GM12892 (cell line): ENCODE measurements at regions not wholly inside any gene's neighbourhood (a gene's known extent, or its start where the extent isn't known, plus 50 kb on each side); places are given as distances from the start of the nearest gene placed in this dataset.

ENCODE experiments used
- DNase-seq: peaks from one replicate; pipeline ENCODE4 v3.0.0; 2011; ENCODE audit not compliant: insufficient read length
- FAIRE-seq: peaks from 2 replicates; lab custom pipeline; 2011; peaks lifted over from hg19 to GRCh38; lab: Jason Lieb, UNC
- POLR2A ChIP-seq: IDR thresholded peaks from 2 replicates; pipeline ENCODE4 v1.6.1; 2011; ENCODE audit warnings: low read depth, low read length, control low read depth
- POLR2AphosphoS5 ChIP-seq: IDR thresholded peaks from 2 replicates; pipeline ENCODE4 v1.6.1; 2011; ENCODE audit warnings: low read depth, low read length, control low read depth
- TAF1 ChIP-seq: IDR thresholded peaks from 2 replicates; pipeline ENCODE4 v1.6.1; 2011; ENCODE audit warnings: low read depth, mild to moderate bottlenecking, control low read depth, low read length, borderline replicate concordance

DNA sequence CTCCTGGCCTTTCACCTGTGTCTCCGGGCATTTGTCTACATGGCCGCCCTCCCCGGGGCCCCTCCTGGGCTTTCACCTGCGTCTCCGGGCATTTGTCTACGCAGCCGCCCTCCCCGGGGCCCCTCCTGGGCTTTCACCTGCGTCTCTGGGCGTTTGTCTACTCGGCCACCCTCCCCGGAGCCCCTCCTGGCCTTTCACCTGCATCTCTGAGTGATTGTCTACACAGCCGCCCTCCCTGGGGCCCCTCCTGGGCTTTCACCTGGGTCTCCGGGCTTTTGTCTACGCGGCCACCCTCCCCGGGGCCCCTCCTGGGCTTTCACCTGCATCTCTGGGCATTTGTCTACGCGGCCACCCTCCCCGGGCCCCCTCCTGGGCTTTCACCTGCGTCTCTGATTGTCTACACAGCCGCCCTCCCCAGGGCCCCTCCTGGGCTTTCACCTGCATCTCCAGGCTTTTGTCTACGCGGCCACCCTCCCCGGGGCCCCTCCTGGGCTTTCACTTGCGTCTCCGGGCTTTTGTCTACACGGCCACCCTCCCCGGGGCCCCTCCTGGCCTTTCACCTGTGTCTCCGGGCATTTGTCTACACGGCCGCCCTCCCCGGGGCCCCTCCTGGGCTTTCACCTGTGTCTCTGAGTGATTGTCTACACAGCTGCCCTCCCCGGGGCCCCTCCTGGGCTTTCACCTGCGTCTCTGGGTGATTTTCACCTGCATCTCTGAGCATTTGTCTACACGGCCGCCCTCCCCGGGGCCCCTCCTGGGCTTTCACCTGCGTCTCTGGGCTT, 68.0 kb upstream of the GALNT9 start:
- no peak for TF ChIP-seq POLR2AphosphoS5
- no peak for TF ChIP-seq TAF1
- no peak for DNase-seq
- FAIRE-seq, result no peak

DNA sequence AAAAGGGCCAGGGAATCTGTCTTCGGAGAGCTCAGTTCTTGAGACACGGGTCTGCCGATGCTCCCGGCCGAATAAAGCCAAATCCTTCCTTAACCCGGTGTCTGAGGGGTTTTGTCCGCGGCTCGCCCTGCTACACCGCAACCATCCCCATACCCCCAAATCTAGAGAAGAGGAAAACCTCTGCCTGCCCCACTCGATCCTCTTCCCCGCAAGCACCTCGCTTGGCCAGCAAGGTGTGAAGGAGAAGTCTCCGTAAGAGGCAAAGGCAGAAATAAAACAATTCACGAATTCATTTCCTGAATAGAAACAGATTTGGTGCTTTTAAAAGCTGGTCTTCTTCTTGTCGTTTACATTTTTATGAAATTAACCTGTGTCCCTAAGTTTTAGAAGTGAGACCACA, 67.3 kb upstream of the GALNT9 start:
- DNase-seq (no peak), FAIRE-seq (no peak)
- TF ChIP-seq TAF1, result no peak
- TF ChIP-seq POLR2AphosphoS5, result no peak
- no peak for TF ChIP-seq POLR2A

DNA sequence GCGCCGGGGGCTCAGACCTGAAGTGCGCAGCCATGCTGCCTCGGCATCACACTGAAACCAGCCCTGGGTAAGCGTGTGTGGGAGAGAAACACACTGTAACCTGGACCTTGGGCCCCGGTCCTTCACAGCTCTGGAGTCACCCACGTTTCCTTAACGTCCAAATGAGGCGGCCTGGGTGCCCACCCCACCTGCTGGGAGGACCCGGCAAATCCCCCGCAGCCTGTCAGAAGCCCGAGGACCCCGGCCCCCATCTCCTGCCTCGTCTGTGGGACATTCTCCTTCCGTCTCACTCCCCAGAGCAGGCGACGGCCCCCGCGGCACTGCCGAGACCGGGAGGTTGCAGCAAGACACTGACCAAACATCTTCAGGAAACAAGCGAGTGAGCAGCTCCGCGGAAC, 66.5 kb upstream of the GALNT9 start:
- FAIRE-seq (no peak), DNase-seq (no peak)
- TF ChIP-seq POLR2A, result no peak
- TF ChIP-seq TAF1, result no peak
- TF ChIP-seq POLR2AphosphoS5, result no peak

DNA sequence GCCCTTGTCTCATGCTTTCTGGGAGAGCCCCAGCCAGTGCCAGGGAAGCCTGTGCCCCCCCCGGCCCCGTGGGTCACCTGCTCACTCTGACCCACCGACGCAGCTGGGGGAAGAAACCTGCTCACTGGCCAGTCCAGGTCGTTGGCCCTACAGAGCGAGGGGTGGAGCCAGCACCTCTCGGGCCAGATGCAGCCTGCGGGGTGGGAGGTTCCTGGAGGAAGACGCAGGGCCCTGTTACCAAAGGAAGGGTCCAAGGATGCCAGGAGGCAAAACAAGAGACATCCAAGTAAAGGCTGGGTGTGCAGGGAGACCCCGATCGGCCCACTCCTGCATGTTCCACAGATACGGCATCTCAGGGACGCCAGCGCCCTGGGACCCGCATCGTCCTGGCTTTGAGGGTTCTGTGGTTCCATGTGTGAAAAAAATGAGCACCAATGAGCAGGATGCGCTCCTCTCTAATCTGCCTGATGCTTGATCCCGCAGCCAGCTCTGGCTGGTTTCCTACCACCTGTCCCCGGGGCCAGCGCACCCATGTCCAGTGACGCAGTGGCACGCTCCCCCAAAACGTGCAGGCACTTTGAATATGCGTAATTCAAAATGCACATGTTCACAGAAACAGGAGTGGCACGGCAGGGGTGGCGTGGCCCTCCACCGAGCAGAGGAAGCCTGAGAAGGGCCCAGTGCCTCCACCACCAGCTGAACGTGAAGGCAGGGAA, 66.0 kb upstream of the GALNT9 start:
- no peak for TF ChIP-seq POLR2A
- no peak for TF ChIP-seq POLR2AphosphoS5
- no peak for FAIRE-seq
- DNase-seq, result no peak

DNA sequence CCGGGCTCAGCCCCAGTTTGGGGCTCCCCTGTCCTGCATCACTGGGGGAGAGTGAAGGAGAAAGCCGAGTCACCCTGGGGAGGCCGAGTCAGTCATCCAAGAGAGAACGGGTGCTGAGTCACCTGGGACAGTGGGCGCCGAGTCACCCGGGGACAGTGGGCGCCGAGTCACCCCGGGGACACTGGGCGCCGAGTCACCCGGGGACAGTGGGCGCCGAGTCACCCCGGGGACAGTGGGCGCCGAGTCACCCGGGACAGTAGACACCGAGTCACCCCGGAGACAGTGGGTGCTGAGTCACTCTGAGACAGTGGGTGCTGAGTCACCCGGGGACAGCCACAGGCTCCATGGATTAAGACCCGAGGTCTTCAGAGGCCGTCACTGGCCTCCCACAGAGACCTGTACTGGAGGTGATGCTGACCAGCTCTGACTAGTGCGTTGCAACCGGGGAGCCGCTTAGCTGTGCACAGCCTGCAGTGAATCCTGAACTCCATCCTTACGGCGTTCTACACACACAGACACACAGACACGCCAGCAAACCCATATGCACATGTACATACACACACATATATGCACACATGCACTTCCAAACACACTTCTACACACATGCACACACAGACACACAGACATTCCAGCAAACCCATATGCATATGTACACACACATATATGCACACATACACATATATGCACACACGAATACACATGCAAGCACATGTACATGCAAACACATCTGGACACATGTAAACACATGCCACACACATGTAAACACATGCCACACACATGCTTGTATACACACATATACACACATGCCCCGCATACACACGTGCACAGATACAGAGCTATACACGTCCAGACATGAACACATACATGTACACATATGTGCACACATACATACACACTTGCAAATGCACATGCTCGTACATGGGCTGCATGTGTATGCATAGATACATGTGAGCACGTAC, 64.9 kb upstream of the GALNT9 start:
- TF ChIP-seq POLR2AphosphoS5, result no peak
- DNase-seq (no peak), FAIRE-seq (no peak)

DNA sequence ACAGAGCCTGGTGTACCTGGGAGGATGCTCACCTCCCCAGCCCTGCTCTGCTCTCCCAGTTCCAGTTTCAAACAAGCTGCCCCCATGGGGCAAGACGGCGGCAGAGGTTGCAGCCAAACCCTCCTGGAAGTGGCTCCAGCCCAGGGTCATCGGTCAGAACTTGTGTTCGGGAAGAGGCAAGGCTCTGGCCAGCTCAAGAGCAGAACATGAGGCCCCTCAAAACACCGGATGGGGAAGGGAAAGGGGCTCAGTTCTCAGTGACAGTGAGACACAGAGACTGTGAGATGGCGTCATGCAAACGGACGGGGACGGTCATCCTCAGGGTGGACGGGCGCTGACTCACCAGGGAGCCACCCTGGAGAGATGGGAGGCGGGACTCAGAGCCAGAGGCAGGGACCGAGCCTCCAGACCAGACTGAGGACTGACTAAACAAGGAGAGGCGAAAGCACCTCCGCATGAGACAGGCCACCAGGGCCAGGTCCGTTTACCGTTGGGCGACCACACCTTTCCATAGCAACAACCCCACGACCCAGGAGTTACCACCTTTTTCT, 63.9 kb upstream of the GALNT9 start:
- FAIRE-seq (no peak), DNase-seq (no peak)
- TF ChIP-seq POLR2A, result no peak
- no peak for TF ChIP-seq TAF1
- TF ChIP-seq POLR2AphosphoS5, result no peak

DNA sequence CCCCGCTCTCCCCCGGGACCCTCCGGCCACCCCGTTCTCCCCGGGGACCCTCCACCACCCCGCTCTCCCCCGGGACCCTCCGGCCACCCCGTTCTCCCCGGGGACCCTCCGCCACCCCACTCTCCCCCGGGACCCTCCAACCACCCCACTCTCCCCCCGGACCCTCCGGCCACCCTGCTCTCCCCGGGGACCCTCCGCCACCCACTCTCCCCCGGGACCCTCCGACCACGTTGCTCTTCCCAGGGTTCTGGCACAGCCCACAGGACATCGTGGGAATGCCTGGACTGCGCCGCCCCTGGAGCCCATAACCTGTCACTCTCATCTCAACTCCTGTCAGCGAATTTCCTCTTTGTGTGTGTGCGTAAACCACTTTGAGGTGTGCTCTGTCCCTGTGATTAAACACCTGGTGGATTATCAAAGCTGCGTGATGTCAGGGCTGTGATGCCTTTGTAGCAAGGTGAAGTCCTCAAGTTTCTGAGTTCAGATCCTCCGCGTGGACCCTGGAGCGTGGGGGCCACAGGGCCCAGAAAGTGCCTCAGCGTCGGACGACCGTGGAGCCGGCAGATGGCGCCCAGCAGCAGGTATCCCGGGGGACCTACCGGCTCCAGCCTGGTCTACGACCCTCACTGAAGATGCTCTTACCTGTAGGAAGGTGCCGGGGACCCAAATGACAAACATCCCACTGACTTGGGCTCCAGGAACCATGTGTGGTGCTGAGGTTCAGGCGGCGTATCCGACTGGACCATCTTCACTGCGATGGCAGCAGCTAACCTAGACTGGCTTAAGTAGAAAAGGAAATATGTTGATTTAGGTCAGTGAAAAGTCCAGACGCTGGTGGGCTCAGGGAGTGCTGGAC, 63.2 kb upstream of the GALNT9 start:
- no peak for DNase-seq
- FAIRE-seq, result no peak
- TF ChIP-seq POLR2A (no peak), TAF1 (no peak), POLR2AphosphoS5 (no peak)

DNA sequence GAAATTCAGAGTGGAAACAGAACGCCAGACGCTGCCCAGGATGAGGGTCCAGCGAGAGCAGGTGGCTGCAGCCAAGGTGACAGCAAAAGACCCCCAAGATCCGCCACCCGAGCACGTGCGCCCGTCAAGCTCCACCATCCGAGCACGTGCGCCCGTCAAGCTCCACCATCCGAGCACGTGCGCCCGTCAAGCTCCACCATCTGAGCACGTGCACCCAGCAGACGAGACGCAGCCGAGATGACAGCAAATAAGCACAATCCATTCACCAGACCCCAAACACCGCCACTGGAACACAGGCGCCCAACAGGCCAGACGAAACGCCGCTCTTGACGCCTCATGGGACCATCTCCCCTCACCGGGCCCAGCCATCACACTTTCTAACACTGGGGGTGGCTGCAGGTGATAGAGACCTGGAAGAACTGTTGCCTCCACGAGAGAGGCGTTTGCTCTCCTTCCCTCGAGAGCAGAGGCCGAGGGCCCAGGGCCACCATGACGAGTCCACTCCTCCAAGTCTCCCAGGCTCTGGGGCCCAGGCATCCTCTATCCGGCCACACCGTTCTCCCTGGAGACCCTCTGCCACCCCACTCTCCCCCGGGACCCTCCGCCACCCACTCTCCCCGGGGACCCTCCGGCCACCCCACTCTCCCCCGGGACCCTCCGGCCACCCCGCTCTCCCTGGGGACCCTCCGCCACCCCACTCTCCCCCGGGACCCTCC, 62.1 kb upstream of the GALNT9 start:
- FAIRE-seq (no peak), DNase-seq (no peak)
- TF ChIP-seq TAF1, result no peak
- no peak for TF ChIP-seq POLR2A
- TF ChIP-seq POLR2AphosphoS5, result no peak

DNA sequence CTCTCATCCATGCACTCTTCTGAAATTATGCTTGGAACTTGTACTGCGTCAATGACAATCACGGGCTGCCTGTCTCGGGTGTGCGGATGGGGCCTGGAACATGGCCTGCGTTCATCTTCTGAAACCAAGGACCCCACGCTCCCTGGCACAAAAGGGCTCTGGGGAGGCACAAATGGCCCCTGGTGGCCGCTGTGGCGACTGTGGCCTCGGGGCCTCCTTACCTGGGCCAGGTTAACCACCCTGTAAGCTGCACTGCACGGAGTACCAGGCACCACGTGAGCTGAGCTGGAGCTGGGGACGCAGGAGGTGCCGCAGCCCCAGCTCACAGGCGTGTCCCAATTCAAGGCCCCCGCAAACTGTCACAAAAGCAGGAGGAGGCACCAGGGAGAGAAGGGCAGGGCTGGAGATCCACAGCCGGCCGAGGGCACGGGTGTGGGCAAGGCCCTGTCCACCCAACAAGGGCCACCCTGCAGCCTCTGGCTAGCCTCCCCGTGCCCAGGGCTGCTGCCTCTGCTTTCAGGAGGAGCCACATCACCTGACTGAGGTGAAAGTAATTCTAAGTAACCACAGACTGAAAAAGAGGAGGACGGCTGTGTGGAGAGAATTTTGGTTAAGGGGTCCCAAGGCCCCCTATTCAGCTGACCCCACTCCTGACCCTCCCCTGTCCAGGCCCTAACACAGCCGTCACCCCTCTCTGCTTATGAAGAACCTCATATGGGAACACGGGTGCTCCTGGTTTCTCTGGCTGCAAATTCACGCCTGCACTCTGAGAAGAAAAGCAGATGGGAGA, 61.1 kb upstream of the GALNT9 start:
- DNase-seq (no peak), FAIRE-seq (no peak)
- TF ChIP-seq POLR2A (no peak), POLR2AphosphoS5 (no peak), TAF1 (no peak)
